ENCODE measurements at regions not wholly inside any gene's neighbourhood (a gene's known extent, or its start where the extent isn't known, plus 50 kb on each side); places are given as distances from the start of the nearest gene placed in this dataset.

GRCh38 chr21:27365394-27365793 lies 398.5 kb upstream of the ADAMTS5 start:
- no peaks in the 10 kb centered on the region; the same call in 1 of the 2 replicates for H3K9me3 ChIP-seq (replicated peaks; ENCODE audit: control insufficient read depth, insufficient read depth, low read depth, low read length)
- DNase-seq (ENCODE audit: extremely low read depth in 1 of 4, low spot score in 3 of 4) (no peak), FAIRE-seq (no peak), ATAC-seq (no peak)
- H3K79me2 ChIP-seq (ENCODE audit: control insufficient read depth, insufficient read depth, low read length), result no peaks in the 10 kb centered on the region
- H3K9ac ChIP-seq (ENCODE audit: insufficient read depth in 1 of 2, low read depth in 2 of 2, low read length in 2 of 2), result no peak overlapping the region
- H3K27me3 ChIP-seq (ENCODE audit: control insufficient read depth in 2 of 2, insufficient read depth in 2 of 2, low read length in 2 of 2), result no peaks in the 10 kb centered on the region
- H3K36me3 ChIP-seq (ENCODE audit: control insufficient read depth, insufficient read depth, low read length), result no peaks in the 10 kb centered on the region
- no peak overlapping the region for H3K4me3 ChIP-seq
- in situ Hi-C loops (cut with MboI) (no loop called here), intact Hi-C loops (cut with micrococcal nuclease) (no loop called here)
- CTCF ChIA-PET (ENCODE audit: low intra/inter-chr PET ratio), result no interaction called here
- no peaks in the 10 kb centered on the region for H4K20me1 ChIP-seq (replicated peaks; ENCODE audit: control insufficient read depth, insufficient read depth, low read length)
- no peak overlapping the region for H2AFZ ChIP-seq (ENCODE audit: low read depth, low read length)
- H3K4me2 ChIP-seq (ENCODE audit: insufficient read depth, low read length), result no peak overlapping the region
- POLR2A ChIA-PET, result no interaction called here
- H3K9me1 ChIP-seq (ENCODE audit: control insufficient read depth, insufficient read depth, low read length), result no peaks in the 10 kb centered on the region
- H3K4me1 ChIP-seq (replicated peaks in 1 of 2; ENCODE audit: control insufficient read depth in 2 of 2, insufficient read depth in 2 of 2, low read length in 2 of 2), result no peaks in the 10 kb centered on the region
- TF ChIP-seq ZFX (CRISPR knock-in tag; IDR thresholded peaks at IDR 0.05), result no peak
- no peak for TF ChIP-seq ZNF75A (CRISPR knock-in tag; IDR thresholded peaks at IDR 0.05)
- TF ChIP-seq, protein P1, sequence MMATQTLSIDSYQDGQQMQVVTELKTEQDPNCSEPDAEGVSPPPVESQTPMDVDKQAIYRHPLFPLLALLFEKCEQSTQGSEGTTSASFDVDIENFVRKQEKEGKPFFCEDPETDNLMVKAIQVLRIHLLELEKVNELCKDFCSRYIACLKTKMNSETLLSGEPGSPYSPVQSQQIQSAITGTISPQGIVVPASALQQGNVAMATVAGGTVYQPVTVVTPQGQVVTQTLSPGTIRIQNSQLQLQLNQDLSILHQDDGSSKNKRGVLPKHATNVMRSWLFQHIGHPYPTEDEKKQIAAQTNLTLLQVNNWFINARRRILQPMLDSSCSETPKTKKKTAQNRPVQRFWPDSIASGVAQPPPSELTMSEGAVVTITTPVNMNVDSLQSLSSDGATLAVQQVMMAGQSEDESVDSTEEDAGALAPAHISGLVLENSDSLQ (IDR thresholded peaks at IDR 0.05), result no peak
- TF ChIP-seq ZNF77 (CRISPR knock-in tag; IDR thresholded peaks at IDR 0.05), result no peak
- TF ChIP-seq CTBP1 (IDR thresholded peaks at IDR 0.05; ENCODE audit: borderline replicate concordance), result no peak
- no peak overlapping the region for H3K27ac ChIP-seq (ENCODE audit: extremely low read depth, low read depth, low read length)
- no TSS peak for BruUV-seq (replicated peaks)

DNA sequence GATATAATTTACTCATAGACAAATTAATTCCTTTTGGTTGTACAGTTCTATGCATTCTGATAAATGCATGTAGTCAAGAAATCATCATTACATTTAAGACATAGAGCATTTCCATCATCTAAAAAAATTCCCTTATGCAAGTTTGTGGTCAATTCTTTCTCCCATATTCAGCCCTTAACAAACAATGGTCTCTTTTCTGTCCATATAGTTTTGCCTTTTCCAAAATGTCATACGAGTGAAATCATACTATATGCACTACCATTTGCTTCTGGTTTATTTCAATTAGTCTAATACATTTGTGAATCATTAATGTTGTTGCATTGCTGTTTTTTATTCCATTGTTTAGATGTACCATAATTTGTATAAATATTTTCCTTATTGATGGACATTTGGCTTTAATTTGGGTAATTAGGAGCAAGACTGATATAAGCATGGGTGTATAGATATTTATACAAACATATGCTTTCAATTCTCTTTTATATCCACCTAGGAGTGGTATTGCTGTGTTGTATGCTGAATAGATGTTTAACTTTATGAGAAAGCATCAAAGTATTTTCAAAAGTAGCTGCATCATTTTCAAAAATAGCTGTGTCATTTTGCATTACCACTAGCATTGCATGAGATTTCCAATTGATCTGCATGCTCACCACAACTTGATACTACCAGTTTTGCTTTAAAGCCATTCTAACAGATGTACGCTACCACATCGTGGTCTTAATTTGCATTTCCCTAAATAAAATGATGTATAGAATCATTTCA lies 397.0 kb upstream of the ADAMTS5 start:
- no peak for DNase-seq (ENCODE audit: extremely low read depth in 1 of 4, low spot score in 3 of 4)
- no peaks in the 10 kb centered on the region for H3K27me3 ChIP-seq (ENCODE audit: control insufficient read depth in 2 of 2, insufficient read depth in 2 of 2, low read length in 2 of 2)
- 3% methylated on average over 3 of the region's 3 CpGs for WGBS (ENCODE audit: insufficient coverage, low coverage, missing lambda C conversion rate)
- in situ Hi-C loops (cut with MboI), result no loop called here
- no peaks in the 10 kb centered on the region for H3K79me2 ChIP-seq (ENCODE audit: control insufficient read depth, insufficient read depth, low read length)
- no peak for FAIRE-seq
- intact Hi-C loops (cut with micrococcal nuclease), result no loop called here
- H4K20me1 ChIP-seq (replicated peaks; ENCODE audit: control insufficient read depth, insufficient read depth, low read length), result no peaks in the 10 kb centered on the region
- no peak overlapping the region for H3K4me3 ChIP-seq
- CTCF ChIA-PET (ENCODE audit: low intra/inter-chr PET ratio), result no interaction called here
- POLR2A ChIA-PET, result no interaction called here
- no peaks in the 10 kb centered on the region for H3K36me3 ChIP-seq (ENCODE audit: control insufficient read depth, insufficient read depth, low read length)
- no peak overlapping the region for H2AFZ ChIP-seq (ENCODE audit: low read depth, low read length)
- H3K27ac ChIP-seq (ENCODE audit: extremely low read depth, low read depth, low read length), result no peak overlapping the region
- no TSS peak for BruUV-seq (replicated peaks)
- H3K4me2 ChIP-seq (ENCODE audit: insufficient read depth, low read length), result no peak overlapping the region
- no peaks in the 10 kb centered on the region for H3K4me1 ChIP-seq (replicated peaks in 1 of 2; ENCODE audit: control insufficient read depth in 2 of 2, insufficient read depth in 2 of 2, low read length in 2 of 2)
- no peaks in the 10 kb centered on the region; the same call in 1 of the 2 replicates for H3K9me3 ChIP-seq (replicated peaks; ENCODE audit: control insufficient read depth, insufficient read depth, low read depth, low read length)
- no peaks in the 10 kb centered on the region for H3K9me1 ChIP-seq (ENCODE audit: control insufficient read depth, insufficient read depth, low read length)
- no peak for ATAC-seq
- no peak overlapping the region for H3K9ac ChIP-seq (ENCODE audit: insufficient read depth in 1 of 2, low read depth in 2 of 2, low read length in 2 of 2)
- TF ChIP-seq, protein P2, sequence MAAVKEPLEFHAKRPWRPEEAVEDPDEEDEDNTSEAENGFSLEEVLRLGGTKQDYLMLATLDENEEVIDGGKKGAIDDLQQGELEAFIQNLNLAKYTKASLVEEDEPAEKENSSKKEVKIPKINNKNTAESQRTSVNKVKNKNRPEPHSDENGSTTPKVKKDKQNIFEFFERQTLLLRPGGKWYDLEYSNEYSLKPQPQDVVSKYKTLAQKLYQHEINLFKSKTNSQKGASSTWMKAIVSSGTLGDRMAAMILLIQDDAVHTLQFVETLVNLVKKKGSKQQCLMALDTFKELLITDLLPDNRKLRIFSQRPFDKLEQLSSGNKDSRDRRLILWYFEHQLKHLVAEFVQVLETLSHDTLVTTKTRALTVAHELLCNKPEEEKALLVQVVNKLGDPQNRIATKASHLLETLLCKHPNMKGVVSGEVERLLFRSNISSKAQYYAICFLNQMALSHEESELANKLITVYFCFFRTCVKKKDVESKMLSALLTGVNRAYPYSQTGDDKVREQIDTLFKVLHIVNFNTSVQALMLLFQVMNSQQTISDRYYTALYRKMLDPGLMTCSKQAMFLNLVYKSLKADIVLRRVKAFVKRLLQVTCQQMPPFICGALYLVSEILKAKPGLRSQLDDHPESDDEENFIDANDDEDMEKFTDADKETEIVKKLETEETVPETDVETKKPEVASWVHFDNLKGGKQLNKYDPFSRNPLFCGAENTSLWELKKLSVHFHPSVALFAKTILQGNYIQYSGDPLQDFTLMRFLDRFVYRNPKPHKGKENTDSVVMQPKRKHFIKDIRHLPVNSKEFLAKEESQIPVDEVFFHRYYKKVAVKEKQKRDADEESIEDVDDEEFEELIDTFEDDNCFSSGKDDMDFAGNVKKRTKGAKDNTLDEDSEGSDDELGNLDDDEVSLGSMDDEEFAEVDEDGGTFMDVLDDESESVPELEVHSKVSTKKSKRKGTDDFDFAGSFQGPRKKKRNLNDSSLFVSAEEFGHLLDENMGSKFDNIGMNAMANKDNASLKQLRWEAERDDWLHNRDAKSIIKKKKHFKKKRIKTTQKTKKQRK (IDR thresholded peaks at IDR 0.05; ENCODE audit: borderline replicate concordance, low read depth, low read length), result no peak
- TF ChIP-seq, protein P3, sequence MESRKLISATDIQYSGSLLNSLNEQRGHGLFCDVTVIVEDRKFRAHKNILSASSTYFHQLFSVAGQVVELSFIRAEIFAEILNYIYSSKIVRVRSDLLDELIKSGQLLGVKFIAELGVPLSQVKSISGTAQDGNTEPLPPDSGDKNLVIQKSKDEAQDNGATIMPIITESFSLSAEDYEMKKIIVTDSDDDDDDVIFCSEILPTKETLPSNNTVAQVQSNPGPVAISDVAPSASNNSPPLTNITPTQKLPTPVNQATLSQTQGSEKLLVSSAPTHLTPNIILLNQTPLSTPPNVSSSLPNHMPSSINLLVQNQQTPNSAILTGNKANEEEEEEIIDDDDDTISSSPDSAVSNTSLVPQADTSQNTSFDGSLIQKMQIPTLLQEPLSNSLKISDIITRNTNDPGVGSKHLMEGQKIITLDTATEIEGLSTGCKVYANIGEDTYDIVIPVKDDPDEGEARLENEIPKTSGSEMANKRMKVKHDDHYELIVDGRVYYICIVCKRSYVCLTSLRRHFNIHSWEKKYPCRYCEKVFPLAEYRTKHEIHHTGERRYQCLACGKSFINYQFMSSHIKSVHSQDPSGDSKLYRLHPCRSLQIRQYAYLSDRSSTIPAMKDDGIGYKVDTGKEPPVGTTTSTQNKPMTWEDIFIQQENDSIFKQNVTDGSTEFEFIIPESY (CRISPR knock-in tag; IDR thresholded peaks at IDR 0.05), result no peak
- TF ChIP-seq ZNF146 (CRISPR knock-in tag; IDR thresholded peaks at IDR 0.05; ENCODE audit: unreplicated experiment), result no peak
- TF ChIP-seq PHB2 (IDR thresholded peaks at IDR 0.05; ENCODE audit: low read depth), result no peak
- TF ChIP-seq PHF8 (IDR thresholded peaks at IDR 0.05; ENCODE audit: borderline replicate concordance, low read length), result no peak
